H1 (cell line): ENCODE measurements at regions not wholly inside any gene's neighbourhood (a gene's known extent, or its start where the extent isn't known, plus 50 kb on each side); places are given as distances from the start of the nearest gene placed in this dataset.

Source experiments
- CTCF ChIA-PET: fragments of 300-600 bp; sonication (Branson Sonifier 250); formaldehyde crosslinking; loops from one replicate; lab custom pipeline; 2021; ENCODE audit not compliant: partially characterized antibody; lab: Charles Lee
- POLR2A ChIA-PET: fragments of 300-600 bp; sonication (Branson Sonifier 250); formaldehyde crosslinking; loops from one replicate; lab custom pipeline; 2021; ENCODE audit warnings: inconsistent platforms; ENCODE audit not compliant: partially characterized antibody; lab: Charles Lee
- DNase-seq, 2 experiments: peaks; one replicate each; pipeline versions ENCODE4 v3.0.0 to v3.0.0-alpha.2; 2010 to 2022; ENCODE audit warnings: low spot score in 2 of 2, low read depth in 1 of 2, mixed read lengths in 1 of 2
- FAIRE-seq: peaks from 2 replicates; lab custom pipeline; 2011; peaks lifted over from hg19 to GRCh38; lab: Jason Lieb, UNC
- H2AFZ ChIP-seq: 2 replicates; pipeline ENCODE4 v1.8.1; 2012; ENCODE audit warnings: low read length, inconsistent platforms
- H2AK5ac ChIP-seq: 2 replicates; pipeline ENCODE4 v1.6.1; 2013; ENCODE audit warnings: low read depth, low read length
- H2BK120ac ChIP-seq: replicated peaks from 2 replicates; pipeline ENCODE3; 2013; ENCODE audit warnings: low read depth, low read length, inconsistent platforms
- H2BK12ac ChIP-seq: 2 replicates; pipeline ENCODE4 v1.6.1; 2013; ENCODE audit warnings: low read depth, low read length
- H2BK15ac ChIP-seq: 2 replicates; pipeline ENCODE4 v1.6.1; 2013; ENCODE audit warnings: low read length
- H2BK20ac ChIP-seq: 2 replicates; pipeline ENCODE4 v1.6.1; 2013; ENCODE audit warnings: low read length
- H2BK5ac ChIP-seq: 2 replicates; pipeline ENCODE4 v1.6.1; 2013; ENCODE audit warnings: low read depth, low read length
- H3K14ac ChIP-seq: 2 replicates; pipeline ENCODE4 v1.6.1; 2013; ENCODE audit warnings: inconsistent platforms; ENCODE audit not compliant: insufficient read length
- H3K18ac ChIP-seq: 2 replicates; pipeline ENCODE4 v1.6.1; 2013; ENCODE audit warnings: low read length; ENCODE audit errors: extremely low read depth
- H3K23ac ChIP-seq: 2 replicates; pipeline ENCODE4 v1.6.1; 2013; ENCODE audit warnings: inconsistent platforms; ENCODE audit not compliant: insufficient read length
- H3K23me2 ChIP-seq: 2 replicates; pipeline ENCODE4 v1.6.1; 2013; ENCODE audit warnings: low read depth, low read length
- H3K27ac ChIP-seq: 2 replicates; pipeline ENCODE4 v1.6.1; 2011; ENCODE audit warnings: low read depth, low read length, inconsistent platforms
- H3K27me3 ChIP-seq, 4 experiments: replicated peaks in 1 of 4; 1 replicate in 1 of 4; 2 replicates in 3 of 4; pipeline versions ENCODE4 v1.6.1 to v1.8.1; 2011 to 2013; ENCODE audit warnings: low read length in 3 of 4, mild to moderate bottlenecking in 3 of 4, inconsistent platforms in 2 of 4, mixed read lengths in 2 of 4, moderate library complexity in 1 of 4; ENCODE audit not compliant: control insufficient read depth in 3 of 4, insufficient read depth in 3 of 4; ENCODE audit errors: extremely low read depth in 1 of 4
- H3K36me3 ChIP-seq, 4 experiments: 2 replicates each; pipeline versions ENCODE4 v1.6.1 to v1.8.1; 2011 to 2013; ENCODE audit warnings: mild to moderate bottlenecking in 4 of 4, low read length in 3 of 4, moderate library complexity in 2 of 4, control low read depth in 1 of 4, inconsistent platforms in 1 of 4; ENCODE audit not compliant: insufficient read depth in 4 of 4, control insufficient read depth in 2 of 4
- H3K4ac ChIP-seq: replicated peaks from 2 replicates; pipeline ENCODE3; 2013; ENCODE audit warnings: low read length, low read depth, mixed read lengths, inconsistent platforms; ENCODE audit not compliant: insufficient read length
- H3K4me1 ChIP-seq, 4 experiments: replicated peaks in 1 of 4; 1 replicate in 1 of 4; 2 replicates in 3 of 4; pipeline versions ENCODE4 v1.6.1 to v1.8.1; 2011 to 2013; ENCODE audit warnings: low read length in 3 of 4, inconsistent platforms in 2 of 4, mixed read lengths in 1 of 4; ENCODE audit not compliant: insufficient read depth in 4 of 4, control insufficient read depth in 3 of 4
- H3K4me2 ChIP-seq, 2 experiments: 2 replicates each; pipeline versions ENCODE4 v1.6.1 to v1.8.1; 2011 to 2013; ENCODE audit warnings: low read depth in 2 of 2, low read length in 2 of 2, control low read depth in 1 of 2, inconsistent platforms in 1 of 2, mild to moderate bottlenecking in 1 of 2; ENCODE audit not compliant: insufficient read depth in 1 of 2
- H3K4me3 ChIP-seq, 4 experiments: fragments of 200-600, 300-600 bp in 1 of 4; sonication (generic), shearing (Covaris generic), sonication (Bioruptor Twin) in 1 of 4; 2 replicates each; pipeline versions ENCODE4 v1.5.1 to v1.8.1; 2011 to 2016; ENCODE audit warnings: low read length in 4 of 4, low read depth in 3 of 4, control low read depth in 2 of 4, inconsistent platforms in 2 of 4, mild to moderate bottlenecking in 2 of 4, mixed read lengths in 1 of 4, moderate library complexity in 1 of 4; ENCODE audit not compliant: insufficient read depth in 2 of 4; ENCODE audit errors: extremely low read depth in 1 of 4
- H3K56ac ChIP-seq: replicated peaks from 2 replicates; pipeline ENCODE3; 2013; ENCODE audit warnings: low read depth, mild to moderate bottlenecking, mixed read lengths, low read length, inconsistent platforms; ENCODE audit not compliant: insufficient read length
- H3K79me1 ChIP-seq: 2 replicates; pipeline ENCODE4 v1.6.1; 2013; ENCODE audit warnings: low read depth, low read length, control low read depth
- H3K79me2 ChIP-seq, 2 experiments: 2 replicates each; pipeline versions ENCODE4 v1.6.1 to v1.8.1; 2012 to 2013; ENCODE audit warnings: low read length in 2 of 2, mild to moderate bottlenecking in 2 of 2, inconsistent platforms in 1 of 2; ENCODE audit not compliant: insufficient read depth in 2 of 2, control insufficient read depth in 1 of 2
- H3K9ac ChIP-seq, 4 experiments: replicated peaks in 1 of 4; 1 replicate in 1 of 4; 2 replicates in 3 of 4; pipeline versions ENCODE4 v1.6.1 to v1.8.1; 2011 to 2013; ENCODE audit warnings: low read depth in 3 of 4, low read length in 3 of 4, control low read depth in 2 of 4, mild to moderate bottlenecking in 2 of 4, moderate library complexity in 2 of 4, inconsistent platforms in 1 of 4; ENCODE audit errors: extremely low read depth in 1 of 4
- H3K9me3 ChIP-seq, 2 experiments: 2 replicates each; pipeline versions ENCODE4 v1.6.1 to v1.8.1; 2012 to 2013; ENCODE audit warnings: mild to moderate bottlenecking in 2 of 2, moderate library complexity in 2 of 2, control low read depth in 1 of 2, inconsistent platforms in 1 of 2, low read depth in 1 of 2, low read length in 1 of 2, mixed read lengths in 1 of 2; ENCODE audit not compliant: insufficient read depth in 2 of 2
- H4K20me1 ChIP-seq, 2 experiments: replicated peaks in 1 of 2; 2 replicates each; pipeline versions ENCODE3 to v1.8.1; 2011 to 2013; ENCODE audit warnings: inconsistent platforms in 2 of 2, low read length in 2 of 2, mild to moderate bottlenecking in 1 of 2; ENCODE audit not compliant: insufficient read depth in 2 of 2, control insufficient read depth in 1 of 2
- H4K5ac ChIP-seq: 2 replicates; pipeline ENCODE4 v1.6.1; 2013; ENCODE audit warnings: low read length, low read depth, mixed read lengths, inconsistent platforms; ENCODE audit not compliant: insufficient read length
- H4K8ac ChIP-seq: 2 replicates; pipeline ENCODE4 v1.8.0; 2013; ENCODE audit warnings: mild to moderate bottlenecking, moderate library complexity, low read length, inconsistent platforms; ENCODE audit not compliant: insufficient read depth; ENCODE audit errors: extremely low read depth
- H4K91ac ChIP-seq: replicated peaks from 2 replicates; pipeline ENCODE3; 2013; ENCODE audit warnings: low read length, mixed read lengths, inconsistent platforms; ENCODE audit not compliant: insufficient read length
- MAFK ChIP-seq: IDR thresholded peaks from 2 replicates; pipeline ENCODE4 v1.6.1; 2012; ENCODE audit warnings: low read depth, mild to moderate bottlenecking, improper control_type of control experiment, low read length
- SIRT6 ChIP-seq: IDR thresholded peaks from one replicate; pipeline ENCODE4 v1.7.1; 2012; ENCODE audit warnings: low read length, inconsistent platforms
- WGBS, 2 experiments: shearing (Covaris generic) in 1 of 2; methylation state at CpG; one replicate each; pipeline versions ENCODE4 v1.1.6 to v1.1.7; 2013 to 2015; ENCODE audit warnings: low lambda C conversion rate in 2 of 2, mixed read lengths in 2 of 2, inconsistent platforms in 1 of 2, low coverage in 1 of 2, missing lambda C conversion rate in 1 of 2; ENCODE audit not compliant: insufficient replicate concordance in 2 of 2, insufficient coverage in 1 of 2, insufficient read length in 1 of 2; ENCODE audit errors: extremely low coverage in 1 of 2, missing lambda C conversion rate in 1 of 2; 5-methylcytosine and 5-hydroxymethylcytosine counted together

GRCh38 chr13:50521831-50522149 is 321.7 kb downstream of the DLEU7 start:
- Histone ChIP-seq H3K4me1 (no peaks in the 10 kb centered on the region), H2BK120ac (no peak overlapping the region), H2AFZ (no peak overlapping the region), H3K27me3 (no peaks in the 10 kb centered on the region), H2AK5ac (no peak overlapping the region), H3K23ac (no peak overlapping the region), H3K4ac (no peak overlapping the region), H3K14ac (no peak overlapping the region), H3K4me2 (no peak overlapping the region), H4K20me1 (no peaks in the 10 kb centered on the region), H3K79me1 (no peaks in the 10 kb centered on the region), H2BK5ac (no peak overlapping the region), H4K5ac (no peak overlapping the region), H2BK15ac (no peak overlapping the region), H3K27ac (no peak overlapping the region), H3K79me2 (no peaks in the 10 kb centered on the region), H3K18ac (no peak overlapping the region), H3K9ac (no peak overlapping the region), H2BK20ac (no peak overlapping the region), H4K91ac (no peak overlapping the region), H3K56ac (no peak overlapping the region), H4K8ac (no peak overlapping the region), H3K4me3 (no peak overlapping the region), H3K9me3 (no peaks in the 10 kb centered on the region), H3K36me3 (no peaks in the 10 kb centered on the region), H2BK12ac (no peak overlapping the region), H3K23me2 (no peaks in the 10 kb centered on the region)
- CTCF ChIA-PET = interaction anchor here (1.4 to 1.5 kb wide), 2 partner anchors 15 to 20 kb away, joined by 3 to 4 read pairs; no protein-coding TSS in a partner anchor
- TF ChIP-seq MAFK (peak; percentile 54; the same call in 1 of the 2 replicates), SIRT6 (no peak)
- FAIRE-seq (no peak), DNase-seq (no peak)
- POLR2A ChIA-PET = interaction anchor here (0.6 kb wide), 1 partner anchor 146 kb away, joined by 3 read pairs; no protein-coding TSS in a partner anchor
- 61% methylated on average over 3 of the region's 3 CpGs; no CpG with 5 or more reads in 1 of the 2 experiments for WGBS, 2 experiments
